ENCODE measurements at regions not wholly inside any gene's neighbourhood (a gene's known extent, or its start where the extent isn't known, plus 50 kb on each side); places are given as distances from the start of the nearest gene placed in this dataset.
"Not testable (repeated sequence)": the region's sequence is repeated elsewhere in the genome, so short reads cannot be mapped to it uniquely, and the experiment has no call there.

DNA sequence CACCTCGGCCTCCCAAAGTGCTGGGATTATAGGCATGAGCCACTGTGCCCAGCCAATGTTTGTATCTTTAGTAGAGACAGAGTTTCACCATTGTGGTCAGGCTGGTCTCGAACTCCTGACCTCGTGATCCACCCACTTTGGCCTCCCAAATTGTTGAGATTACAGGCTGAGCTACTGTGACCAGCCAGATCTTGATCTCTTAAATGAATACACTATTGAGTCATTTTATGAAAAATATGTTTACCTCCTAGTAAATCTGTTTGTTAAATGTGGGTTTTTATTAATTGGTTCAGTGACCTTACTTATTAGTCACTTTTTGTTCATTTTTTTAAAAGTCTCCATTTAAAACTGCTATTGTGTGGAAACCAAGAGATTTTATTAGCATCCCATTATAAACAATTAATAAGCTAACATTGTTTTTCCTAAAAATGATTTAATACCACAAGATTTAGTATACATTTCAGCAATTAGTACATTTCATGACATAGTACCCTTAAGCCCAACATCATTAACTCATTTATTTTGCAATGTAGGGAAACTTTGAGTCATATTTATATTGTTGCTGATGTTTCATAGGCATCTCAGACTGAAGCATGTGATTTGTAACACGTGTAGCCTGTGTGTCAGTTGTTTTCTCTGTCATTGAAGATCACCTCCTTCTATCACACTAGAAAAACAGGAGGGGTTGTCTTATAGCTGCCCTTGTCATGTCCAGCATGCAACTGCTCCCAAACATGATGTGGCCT is 261.2 kb downstream of the TAF11L14 start:
- no peak for DNase-seq

- DNase-seq, result no peak
Observed at GRCh38 chr5:17896605-17897004, 262.3 kb downstream of the TAF11L14 start.

DNA sequence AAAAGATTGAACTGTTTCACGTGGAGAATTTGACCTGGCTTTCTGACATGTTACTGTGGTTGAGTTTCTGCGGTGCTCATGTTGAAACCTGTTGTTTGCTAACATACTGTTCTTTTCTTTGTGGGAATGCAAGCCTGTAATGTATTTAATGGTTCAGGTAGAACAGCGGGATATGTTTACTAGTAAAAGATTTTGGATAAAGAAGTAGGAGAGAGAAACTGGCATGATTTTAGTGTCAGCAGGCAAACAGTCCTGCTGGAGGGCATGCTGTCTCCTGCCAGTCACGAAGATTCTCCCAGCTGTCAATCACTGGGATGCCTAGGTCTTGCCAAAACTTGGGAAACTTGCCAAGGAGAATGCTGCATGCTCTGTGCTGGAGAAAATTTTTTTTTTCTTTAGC is 263.5 kb downstream of the TAF11L14 start:
- DNase-seq, result no peak

DNA sequence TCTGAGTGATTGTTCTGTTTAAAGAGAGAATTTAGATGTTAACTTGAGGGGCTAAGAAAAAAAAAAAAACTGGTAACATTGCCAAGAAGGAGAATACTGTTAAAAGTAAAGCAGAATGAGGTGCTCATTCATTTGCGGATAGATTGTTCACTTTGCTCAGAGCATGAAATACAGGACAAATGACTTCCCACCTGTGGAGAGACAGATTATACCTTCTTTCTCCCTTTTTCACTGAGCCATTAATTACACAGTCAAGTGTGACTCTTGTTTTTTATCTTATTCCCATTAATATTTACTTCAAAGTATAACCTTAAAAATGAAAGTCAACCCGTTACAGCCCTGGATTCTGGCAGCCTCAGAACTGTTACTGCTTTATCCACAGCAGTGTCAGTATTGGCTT is 264.5 kb downstream of the TAF11L14 start:
- no peak for DNase-seq

GRCh38 chr5:17907094-17907493 is 272.8 kb downstream of the TAF11L14 start:
- DNase-seq, result no peak

DNA sequence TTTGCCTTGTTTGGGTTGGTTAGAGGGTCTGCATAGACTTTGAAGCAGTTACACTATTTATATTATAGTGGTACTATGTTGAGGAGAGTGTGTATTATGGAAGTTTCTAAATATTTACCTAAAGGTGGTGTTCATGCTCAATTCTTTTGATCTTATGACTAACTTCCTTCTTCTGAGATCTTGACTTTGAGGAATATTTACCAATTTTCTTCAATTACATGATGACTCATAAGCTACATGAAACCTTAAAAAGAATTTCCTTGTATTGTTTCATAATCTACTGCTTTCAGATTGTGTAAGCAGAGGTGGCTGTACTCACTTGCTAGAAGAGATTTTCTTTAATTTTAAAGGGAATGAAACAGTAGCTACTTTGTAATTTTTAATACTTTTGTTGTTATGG is 276.1 kb downstream of the TAF11L14 start:
- no peak for DNase-seq

- DNase-seq, result no peak
Observed at GRCh38 chr5:17912794-17913193, 278.5 kb downstream of the TAF11L14 start.

DNA sequence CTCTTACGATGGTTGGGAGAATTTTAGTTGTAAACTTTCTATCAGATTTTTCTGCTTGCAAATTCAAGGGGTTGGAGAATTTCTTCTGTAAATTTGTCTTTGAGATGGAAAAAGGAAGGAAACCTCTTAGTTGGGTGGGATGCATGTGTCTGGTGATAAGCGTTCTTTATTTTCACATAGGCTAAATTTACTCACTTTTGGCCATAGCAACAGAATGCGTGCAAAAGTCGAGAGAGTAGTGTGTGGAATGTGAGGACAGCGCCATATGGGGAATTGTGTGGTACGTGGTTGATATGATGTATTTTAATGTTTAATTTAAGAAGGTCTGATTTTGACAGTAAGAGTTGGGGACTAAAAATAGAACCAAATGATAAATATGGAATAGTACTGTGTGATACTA is 282.2 kb downstream of the TAF11L14 start:
- no peak for DNase-seq

DNA sequence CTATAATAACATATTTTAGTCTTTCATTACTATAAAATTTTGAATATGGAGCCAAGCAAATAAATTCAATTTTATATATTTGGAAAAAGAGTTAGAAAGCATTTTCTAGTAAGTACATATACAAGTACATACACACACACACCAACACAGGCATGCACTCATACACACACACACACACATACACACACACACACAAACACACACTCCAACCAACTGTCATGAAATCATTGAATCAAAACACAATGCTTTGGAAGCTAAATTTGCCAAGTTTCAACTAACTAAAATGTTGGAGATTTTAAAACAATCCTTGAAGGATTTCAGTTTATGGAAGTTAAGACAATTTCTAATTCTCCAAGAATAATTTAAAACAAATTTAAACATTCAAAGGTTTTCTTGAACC is 283.2 kb downstream of the TAF11L14 start:
- no peak for DNase-seq

DNA sequence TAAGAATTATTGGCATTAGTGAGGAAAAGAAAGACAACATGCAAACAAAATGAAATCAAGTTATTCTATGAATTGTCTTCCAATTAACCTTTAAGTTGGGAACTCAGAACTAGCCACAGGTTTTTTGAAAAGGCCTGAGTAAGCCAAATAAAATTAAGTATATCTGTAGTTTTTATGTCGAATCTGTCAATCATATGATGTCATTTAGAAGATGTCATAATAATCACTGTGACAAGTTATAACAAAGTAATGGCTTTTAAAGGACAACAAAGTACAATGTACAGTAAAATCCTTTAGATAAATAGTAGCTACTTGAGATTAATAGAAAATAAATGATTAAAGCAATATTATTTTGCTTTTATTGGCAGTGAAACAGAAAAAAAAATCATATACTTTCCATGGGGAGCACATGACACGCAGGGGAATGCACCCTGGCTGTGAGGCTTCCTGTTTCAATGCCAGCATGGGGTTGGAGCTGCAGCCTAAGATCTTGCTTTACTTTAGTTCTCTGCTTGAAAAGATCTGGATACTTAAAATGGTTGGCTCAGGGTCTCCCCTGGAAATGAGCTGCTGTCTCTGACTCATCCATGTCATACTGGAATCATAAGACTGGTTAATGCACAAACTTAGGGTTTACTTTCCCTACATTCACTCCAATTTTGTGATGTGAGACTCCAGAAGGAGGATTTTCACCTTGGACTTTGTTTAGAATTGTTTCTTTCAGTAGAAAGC is 284.3 kb downstream of the TAF11L14 start:
- no peak for DNase-seq

- DNase-seq, result no peak
Observed at GRCh38 chr5:17925276-17925675, 291.0 kb downstream of the TAF11L14 start.

GRCh38 chr5:17928581-17928981 is 294.3 kb downstream of the TAF11L14 start:
- DNase-seq, result peak; percentile 84

- no peak for DNase-seq
Observed at GRCh38 chr5:17929171-17929570, 294.9 kb downstream of the TAF11L14 start.

- no peak for DNase-seq
Observed at GRCh38 chr5:17930346-17930745, 296.1 kb downstream of the TAF11L14 start.

DNA sequence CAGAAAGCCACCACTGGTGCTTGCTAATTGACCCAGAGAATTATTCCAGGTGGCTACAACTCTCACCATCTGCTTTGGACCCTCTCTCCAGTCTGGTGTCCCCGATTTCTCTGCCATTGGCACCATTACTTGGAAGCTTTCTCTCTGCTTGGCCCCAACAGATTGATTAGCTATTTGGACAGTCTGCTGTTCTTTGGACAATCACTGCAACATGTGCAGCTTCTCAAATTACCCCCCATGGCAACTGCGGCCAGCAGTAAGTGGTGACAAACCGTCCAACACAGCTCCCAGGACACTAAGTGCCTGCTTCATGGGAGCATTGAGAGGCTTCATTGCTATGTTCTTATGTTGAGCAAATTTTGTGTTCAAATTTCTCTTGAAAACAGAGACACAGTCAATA is 309.8 kb downstream of the TAF11L14 start:
- no peak for DNase-seq

DNA sequence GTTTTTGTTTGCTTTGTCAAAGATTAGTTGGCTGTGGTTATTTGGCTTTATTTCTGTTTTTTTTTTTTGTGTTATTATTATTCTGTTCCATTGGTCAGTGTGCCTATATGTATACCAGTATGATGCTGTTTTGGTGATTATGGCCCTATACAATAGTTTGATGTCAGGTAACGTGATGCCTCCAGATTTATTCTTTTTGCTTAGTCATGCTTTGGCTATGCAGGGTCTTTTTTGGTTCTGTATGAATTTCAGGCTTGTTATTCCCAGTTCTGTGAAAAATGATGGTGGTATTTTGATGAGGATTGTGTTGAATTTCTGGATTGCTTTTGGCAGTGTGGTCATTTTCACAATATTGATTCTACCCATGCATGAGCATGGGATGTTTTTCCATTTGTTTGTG is 312.8 kb downstream of the TAF11L14 start:
- DNase-seq, result no peak

DNA sequence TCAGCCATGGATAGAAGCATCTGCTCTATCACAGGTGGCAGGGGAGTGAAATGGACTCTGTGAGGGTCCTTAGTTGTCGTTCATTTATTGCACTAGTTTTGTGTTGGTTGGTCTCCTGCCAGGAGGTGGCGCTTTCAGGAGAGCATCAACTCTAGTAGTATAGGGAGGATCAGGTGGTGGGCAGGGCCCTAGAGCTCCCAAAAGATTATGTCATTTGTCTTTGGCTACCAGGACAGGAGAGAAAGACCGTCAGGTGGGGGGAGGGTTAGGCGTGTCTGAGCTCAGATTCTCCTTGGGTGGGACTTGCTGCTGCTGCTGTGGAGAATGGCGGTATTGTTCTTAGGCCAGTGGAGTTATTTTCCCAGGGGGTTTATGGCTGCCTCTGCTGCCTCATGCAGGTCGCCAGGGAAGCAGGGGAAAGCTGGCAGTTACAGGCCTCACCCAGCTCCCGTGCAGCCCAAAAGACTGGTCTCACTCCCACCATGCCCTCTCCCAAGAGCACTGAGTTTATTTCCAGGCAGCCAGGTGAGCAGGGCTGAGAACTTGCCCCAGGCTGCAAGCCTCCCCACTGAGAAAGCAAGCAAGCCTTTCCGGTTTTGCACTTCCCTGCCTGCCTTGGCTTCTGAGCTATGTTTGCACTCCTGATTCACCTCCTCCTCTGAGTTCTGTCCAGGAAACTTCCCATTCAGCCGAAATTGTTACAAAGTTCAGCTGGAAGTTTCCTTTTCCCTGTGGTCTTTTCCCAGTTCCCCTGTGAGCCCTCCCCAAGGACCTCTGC is 317.3 kb downstream of the TAF11L14 start:
- DNase-seq, result no peak

- DNase-seq, result no peak
Observed at GRCh38 chr5:17952231-17952630, 318.0 kb downstream of the TAF11L14 start.

GRCh38 chr5:17964067-17964466 is 329.8 kb downstream of the TAF11L14 start:
- DNase-seq, result no peak

GRCh38 chr5:17966640-17967402 is 332.6 kb downstream of the TAF11L14 start:
- no peak for DNase-seq

- DNase-seq, result no peak
Observed at GRCh38 chr5:17976404-17976803, 342.1 kb downstream of the TAF11L14 start.

- DNase-seq, result no peak
Observed at GRCh38 chr5:17978954-17979353, 344.7 kb downstream of the TAF11L14 start.

DNA sequence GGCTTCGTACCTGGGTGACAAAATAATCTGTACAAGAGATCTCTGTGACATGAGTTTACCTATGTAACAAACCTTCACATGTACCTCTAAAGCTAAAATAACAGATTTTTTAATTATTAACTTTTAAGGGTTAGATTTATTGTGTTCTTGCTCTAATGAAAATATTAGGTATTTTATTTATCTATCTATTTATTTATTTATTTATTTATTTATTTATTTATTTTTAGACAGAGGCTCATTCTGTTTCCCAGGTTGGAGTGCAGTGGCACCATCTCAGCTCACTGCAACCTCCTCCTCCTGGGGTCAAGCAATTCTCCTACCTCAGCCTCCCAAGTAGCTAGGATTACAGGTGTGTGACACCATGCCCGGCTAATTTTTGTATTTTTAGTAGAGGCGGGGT is 348.4 kb downstream of the TAF11L14 start:
- DNase-seq, result not testable (repeated sequence)
